GM21360 (cell line): ENCODE measurements at regions not wholly inside any gene's neighbourhood (a gene's known extent, or its start where the extent isn't known, plus 50 kb on each side); places are given as distances from the start of the nearest gene placed in this dataset.

Experiments used
- ATAC-seq: cut with Tn5 transposase; IDR thresholded peaks from one replicate; pipeline ENCODE4 v1.9.1; 2021; ENCODE audit warnings: mild to moderate bottlenecking, moderate library complexity; ENCODE audit not compliant: unreplicated experiment

DNA sequence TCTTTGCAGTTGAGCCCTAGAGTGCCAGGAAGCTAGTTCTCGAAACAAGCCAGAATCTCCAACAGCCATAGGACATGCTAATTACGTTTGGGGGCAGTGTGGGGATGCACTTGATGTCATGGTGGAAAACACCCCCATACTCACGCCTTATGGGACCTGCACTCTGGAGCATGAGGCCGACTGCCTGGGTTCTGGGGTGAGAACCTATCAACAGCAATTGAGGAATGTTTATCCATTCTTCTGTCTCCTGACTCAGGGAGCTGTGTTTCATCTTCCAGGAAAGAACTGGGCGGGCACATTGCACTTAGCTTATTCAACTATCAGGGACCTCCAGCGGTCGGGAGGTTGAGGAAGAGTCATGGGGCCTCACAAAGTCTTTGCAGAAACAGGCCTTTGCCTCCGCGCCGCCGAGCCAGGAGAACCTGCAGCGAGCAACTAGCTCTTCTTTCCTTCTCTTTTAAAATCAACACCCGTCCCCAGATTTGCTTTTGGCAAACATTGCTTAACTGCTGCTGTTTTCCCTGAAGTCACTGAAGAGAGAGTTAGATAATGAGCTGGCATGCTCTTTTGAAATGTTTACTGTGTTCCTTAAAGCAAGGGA lies 226.1 kb upstream of the DIO3 start:
- no peak for ATAC-seq

DNA sequence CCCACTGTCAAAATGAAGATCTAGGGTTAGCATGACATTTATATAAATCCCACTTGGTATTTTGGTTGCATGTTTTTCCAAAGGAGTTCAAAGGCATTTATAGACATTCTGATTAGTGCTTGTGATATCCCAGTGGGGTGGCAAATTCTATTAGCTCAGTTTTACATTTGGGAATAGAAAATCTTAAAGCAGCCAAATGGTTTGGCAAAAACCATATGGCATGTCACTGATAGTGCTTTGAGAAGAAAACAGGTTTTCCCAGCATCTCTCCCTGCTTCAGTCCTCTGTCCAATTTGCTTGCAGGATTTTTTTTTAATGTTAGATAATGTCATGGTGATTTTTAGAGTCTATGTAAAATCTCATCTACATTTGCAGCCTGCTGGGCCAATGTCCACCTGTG lies 225.1 kb upstream of the DIO3 start:
- ATAC-seq = no peak

DNA sequence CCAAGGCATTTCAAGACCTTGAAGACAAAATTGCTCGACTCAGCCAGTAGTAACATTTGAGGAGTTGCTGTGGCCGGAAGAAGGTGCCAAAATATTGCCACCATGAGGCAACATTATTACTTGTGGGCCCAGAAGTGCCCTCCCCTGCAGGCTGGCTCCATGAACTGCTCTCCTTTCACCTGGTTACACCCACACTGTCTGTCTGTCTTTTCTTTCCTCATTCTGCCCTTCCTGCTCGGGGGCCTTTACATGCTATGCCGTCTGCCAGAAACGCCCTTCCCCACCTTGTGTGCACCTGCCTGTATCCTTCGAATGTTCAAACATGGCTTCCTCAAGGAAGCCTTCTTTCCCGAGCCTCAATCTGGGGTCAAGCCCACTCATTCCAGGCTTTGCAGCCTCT lies 224.2 kb upstream of the DIO3 start:
- ATAC-seq = no peak

DNA sequence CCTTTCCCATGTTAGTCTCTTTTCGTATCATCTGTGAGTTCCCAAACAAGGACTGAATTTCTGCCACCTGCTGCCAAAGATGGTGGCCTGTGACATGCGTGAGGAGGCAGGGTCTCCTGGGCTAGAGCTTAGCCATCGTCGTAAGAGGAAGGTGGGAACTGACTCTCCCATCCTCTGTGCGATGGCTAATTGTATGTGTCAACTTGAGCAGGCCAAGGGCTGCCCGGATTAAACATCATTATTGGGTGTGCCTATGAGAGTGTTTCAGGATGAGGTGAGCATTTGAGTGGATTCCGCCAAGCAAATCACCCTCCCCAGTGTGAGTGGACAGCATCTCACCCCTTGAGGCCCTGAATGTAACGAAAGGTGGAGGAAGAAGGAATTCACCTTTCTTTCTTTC lies 220.7 kb upstream of the DIO3 start:
- ATAC-seq = no peak

DNA sequence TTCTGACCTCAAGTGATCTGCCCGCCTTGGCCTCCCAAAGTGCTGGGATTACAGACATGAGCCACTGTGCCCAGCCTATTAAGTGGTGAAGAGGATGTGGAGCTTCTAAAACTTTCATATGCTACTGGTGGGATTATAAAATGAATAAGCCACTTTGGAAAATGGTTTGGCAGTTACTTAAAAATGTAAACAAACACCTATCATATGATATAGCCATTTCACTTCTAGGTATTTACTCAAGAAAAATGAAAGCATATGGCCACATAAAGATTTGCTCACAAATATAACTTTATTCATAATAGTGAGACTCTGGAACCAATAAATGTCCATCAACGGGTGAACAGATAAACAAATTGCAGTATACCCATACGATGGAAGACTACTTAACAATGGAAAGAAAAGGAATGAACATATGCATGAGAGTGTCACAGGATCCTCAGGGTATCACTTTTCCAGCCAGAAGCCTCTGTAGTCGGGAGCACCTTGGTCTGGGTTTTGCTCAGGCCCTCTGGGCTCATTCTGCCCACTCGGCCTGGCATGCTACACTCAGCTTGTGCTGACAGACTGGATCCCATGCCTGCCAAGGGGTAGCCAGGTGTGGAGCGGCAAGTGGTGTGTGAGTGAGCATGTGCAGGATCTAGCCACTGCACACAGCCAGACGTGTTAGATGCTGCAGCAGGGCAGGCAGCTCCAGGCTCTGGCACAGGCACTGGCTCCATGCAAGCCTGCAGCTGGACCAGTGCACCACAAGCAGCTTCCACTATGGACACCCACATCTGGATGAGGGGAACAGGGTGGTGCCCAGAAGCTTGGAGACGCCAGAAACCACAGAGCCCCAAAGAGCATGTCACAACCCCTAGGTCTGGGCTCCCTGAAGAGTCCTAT lies 213.2 kb upstream of the DIO3 start:
- ATAC-seq = no peak

DNA sequence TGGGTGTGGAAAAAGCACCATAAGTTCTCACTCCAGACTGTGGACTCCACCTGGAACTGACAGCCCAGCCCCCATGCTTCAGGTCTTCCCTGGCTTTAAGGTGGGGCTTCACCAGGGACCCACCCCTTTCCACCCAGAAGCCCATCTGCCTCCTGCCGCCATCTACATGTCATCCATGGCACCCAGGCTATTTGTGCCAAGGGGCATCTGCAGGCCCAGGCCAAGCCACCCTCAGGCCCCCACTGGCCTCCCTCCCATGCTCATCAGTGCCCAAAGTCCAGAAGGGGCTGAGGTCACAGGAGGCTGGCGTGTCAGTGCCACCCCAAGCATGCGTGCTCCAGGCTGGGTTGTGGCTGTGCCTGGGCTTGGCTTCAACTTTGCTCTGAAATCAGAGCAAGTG lies 212.2 kb upstream of the DIO3 start:
- ATAC-seq = no peak

DNA sequence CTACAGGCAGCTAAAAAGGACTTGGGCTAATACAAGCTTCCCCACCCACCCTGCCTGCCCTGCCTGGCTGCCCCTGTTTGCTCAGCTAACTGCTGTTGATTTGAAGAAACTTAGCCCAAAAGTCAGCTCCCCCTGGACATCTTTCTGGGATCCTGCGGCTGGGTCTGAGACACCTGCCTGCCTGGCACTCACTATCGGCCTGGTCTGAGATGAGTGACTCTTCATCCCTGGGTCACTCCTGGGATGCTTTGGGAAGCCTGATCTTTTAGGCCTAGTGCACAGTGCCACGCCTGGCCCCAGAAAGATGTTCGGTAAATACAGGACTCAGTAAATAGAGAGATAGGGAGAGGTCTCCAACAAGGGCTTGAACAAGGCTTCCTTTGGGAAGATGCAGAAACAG lies 211.3 kb upstream of the DIO3 start:
- no peak for ATAC-seq

DNA sequence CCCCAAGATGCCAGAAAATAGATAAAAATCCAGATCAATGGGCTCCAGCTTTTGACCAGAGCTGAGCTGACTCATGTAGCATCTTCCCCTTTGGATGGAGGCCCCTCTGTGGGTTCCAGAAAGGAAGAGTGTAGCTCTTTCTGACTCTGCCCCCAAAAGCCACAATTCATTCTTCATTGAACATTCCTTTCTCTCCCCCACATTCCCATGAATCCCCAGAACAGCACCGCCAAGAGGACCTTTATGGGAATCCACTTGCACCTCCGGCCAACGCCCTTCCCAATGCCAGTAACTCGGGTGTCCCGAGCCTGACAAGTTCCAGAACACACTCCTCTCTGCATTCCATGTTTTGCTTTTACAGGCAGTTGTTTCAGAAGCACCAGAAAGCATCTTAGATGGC lies 210.6 kb upstream of the DIO3 start:
- no peak for ATAC-seq

DNA sequence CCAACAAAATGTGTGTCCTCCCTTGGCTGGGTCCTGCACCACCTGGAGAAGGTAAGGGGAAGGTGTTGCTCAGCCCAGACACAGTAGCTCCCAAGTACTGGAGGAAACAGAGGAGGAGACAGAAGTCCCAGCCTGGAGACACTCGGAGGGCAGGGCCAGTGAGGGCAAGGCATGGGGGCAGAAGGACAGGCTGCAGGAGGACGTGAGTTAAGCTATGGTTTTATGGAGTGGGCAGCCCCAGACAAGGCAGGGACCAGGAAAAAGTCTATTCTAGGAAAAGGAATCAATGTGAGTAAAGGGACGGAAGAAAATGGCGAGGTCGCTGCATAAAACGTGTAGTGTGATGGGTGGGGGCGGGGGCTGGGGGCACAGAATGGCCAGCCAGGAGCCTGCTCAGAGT lies 210.1 kb upstream of the DIO3 start:
- no peak for ATAC-seq

DNA sequence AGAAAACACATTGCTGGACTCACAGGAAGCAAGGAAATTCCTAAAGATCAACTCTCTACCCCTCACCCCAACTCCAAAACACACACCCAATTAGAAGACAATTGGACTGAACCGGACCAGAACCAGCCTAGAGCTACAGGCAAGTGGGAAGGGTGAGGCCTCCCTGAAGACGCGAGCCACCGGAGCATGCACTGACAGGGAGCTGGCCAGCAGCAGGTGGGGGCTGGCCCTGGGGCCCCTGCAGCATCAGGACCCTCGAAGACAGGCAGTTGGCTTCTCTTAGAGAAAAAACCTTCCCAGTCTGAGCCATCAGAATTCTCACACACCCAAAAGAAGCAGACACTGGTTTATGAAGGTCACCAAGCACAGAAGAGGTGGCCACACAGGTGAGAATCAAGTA lies 209.5 kb upstream of the DIO3 start:
- ATAC-seq = no peak

DNA sequence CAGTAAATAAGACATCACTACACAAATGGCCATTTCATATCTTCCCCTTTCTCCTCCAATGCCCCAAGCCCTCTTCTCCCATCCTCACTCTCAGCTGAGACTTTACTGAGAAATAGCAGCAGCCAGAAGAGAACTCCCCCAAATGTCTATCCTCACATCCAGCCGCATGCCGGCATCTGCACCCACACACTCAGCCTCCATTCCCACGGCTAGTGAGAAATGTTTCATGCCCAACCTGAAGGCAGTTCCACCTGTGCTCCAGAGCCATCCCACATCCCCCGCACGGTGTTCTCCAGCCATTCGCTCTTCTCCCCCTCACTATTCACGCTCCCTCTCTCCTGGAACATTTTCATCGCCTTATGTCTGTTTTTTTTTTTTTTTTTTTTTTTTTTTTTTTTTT lies 208.7 kb upstream of the DIO3 start:
- no peak for ATAC-seq

DNA sequence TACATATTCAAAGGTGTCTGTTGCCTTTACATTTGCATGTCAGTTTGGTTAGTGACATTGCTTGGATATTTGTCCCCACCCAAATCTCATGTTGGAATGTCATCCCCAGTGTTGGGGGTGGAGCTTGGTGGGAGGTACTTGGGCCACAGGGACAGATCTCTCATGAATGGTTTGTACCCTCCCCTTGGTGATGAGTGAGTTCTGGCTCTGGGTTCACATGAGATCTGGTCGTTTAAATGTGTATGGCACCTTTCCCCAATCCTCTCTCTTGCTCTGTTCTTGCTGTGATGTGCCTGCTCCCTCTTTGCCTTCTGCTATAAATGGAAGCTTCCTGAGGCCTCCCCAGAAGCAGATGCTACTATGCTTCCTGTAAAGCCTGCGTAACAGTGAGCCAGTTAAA lies 207.9 kb upstream of the DIO3 start:
- ATAC-seq = no peak

DNA sequence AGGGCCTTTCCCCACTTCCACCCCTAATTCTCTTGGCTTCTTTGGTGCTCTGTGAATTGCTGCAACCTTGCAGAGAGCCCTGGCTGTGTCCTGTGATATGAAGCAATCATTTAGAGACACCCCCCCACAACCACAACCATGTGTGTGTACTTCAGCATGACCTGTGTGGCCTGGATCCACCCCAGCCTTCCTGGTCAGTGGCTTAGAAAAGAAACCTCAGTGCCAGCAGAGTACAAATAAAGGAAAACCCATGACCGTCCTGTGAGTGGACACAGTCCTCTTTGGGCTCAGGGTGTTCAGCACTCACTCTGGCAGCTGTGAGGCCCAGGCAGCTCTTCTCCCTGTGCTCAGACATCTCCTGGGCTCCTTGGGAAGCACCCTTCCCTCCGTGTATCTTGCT lies 206.6 kb upstream of the DIO3 start:
- ATAC-seq = no peak

DNA sequence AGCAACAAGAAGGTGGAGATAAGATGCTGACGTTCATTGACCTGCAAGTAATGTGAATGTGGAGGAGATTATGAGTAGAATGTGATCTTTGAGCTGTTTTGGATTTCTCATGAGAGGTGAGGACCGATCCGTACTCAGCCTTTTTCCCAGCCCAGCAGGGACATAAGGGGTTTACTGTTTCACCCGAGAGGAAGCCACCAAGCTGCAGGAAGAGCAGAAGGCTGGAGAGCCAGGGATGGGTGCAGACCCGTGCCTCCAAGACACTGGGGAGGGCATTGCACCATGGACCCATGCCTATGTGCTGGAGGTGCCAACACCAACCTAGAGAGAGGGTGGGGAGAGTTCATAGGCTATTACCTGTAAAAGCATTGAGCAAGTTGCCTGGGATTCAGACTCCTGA lies 206.0 kb upstream of the DIO3 start:
- ATAC-seq = no peak

DNA sequence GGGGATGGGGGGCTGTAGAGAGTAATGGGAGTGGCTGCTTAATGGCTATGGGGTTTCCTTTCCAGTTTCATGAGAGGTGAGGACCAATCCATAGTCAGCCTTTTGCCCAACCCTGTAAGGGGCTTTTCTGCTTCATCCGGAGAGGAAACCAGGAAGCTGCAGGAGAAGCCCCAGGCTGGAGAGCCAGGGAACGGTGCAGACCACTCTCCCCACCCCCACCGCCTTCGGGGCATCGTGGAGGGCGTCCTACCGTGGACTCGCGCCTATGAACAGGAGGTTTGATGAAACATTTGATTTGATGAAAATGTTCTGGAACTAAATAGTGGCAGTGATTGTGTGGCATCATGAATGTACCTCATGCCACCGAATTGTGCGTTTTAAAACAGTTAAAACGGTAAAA lies 204.3 kb upstream of the DIO3 start:
- no peak for ATAC-seq

DNA sequence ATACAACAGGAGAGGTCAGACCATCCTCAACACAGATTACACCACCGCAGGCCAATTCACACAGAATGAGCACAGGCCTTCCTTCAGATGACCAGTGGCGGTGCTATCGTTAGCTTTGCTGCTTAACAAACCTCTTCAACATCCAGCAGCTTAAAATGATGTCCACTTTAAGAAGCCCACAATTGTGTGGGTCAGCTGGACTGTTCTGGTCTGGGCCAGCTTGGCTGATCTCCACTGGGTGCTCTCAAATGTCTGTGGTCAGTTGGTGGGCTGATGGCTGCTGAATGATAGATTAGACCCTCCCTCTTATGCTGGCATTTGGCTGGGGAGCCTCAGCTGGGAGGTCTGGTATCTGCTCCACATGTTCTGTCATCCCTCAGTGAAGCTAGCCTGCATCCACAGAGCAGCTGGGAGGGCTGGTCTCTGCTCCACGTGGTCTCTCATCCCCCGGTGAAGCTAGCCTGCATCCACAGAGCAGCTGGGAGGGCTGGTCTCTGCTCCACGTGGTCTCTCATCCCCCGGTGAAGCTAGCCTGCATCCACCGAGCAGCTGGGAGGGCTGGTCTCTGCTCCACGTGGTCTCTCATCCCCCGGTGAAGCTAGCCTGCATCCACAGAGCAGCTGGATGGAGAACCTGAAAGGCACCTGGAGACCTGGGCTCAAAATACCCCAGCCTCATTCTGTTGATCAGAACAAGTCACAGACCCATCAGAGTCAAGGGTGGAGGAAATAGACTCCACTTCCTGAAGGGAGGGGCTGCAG lies 203.6 kb upstream of the DIO3 start:
- no peak for ATAC-seq

DNA sequence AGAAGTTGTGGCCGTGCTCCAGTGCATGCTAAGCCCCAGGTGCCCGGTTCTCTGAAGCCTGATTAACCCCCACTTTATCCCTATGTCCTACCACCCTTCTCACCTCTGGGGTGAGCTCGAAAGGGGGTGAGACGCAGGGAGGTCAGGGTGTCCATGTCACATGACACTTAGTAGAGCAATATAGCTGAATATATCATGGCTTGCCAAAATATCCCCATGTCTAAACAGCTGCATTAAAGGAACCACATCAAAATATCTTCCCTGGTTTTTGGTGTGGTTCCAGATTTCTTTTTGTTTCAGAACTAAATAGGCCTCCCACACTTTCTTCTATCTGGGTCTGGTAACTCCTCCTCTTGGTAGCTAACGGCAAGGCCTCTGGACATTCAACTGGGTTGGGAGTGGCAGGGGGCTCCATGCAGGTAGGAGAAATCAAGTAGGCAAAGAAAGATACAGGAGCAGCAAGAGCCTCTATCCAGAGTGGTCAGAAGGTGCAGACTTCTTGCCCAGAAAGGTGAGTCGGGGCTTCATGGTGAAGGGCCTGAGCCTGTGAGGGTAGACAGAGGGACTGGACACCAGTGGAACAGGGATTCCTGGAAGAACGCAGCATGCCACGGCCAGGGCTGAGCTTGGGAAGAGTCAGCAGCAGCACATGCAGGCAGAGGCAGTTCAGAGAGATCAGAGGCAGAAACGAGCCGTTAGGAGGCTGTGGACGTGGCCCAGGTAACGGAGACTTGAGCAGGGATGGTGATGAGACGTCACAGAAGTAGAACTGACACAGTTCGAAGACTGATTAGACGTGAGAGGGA lies 202.8 kb upstream of the DIO3 start:
- ATAC-seq = no peak

DNA sequence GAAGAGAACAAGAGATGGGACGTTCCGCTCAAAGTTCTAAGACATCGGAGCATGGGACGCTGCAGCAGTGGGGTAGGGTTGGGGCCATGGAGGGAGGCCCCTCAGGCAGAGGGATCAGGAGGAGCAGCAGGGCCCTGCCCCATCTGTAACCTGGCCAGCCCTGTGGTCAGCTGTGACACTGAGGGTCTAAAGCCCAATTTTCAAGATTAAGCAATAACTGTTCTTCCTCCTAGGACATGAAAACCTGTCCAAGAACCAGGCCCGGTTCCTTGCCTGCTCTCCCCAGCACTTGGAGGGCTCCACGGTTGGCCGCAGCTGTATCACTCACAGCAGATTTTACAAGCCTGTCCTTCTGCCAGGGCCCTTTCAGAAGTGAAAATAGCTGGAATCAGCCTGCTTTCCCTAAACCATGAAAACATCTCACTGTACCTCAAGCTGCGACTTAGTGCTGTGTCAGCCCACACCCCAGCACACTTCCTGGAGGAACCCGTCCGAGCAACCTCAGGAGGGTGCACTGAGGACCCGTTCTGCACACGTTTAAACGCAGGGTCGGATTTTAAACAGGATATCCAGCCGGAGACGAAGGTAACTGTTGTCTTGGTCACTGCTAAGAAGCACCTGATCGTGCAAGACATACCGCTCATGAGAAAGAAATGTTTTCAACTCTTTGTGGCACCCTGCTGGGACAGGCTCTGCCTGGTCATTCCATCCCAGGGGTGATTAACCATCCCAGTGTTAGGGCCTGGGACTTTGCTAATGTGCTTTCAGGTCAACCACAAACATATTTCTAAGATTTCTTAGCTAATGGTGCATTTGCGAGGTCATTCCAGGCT lies 201.9 kb upstream of the DIO3 start:
- no peak for ATAC-seq

DNA sequence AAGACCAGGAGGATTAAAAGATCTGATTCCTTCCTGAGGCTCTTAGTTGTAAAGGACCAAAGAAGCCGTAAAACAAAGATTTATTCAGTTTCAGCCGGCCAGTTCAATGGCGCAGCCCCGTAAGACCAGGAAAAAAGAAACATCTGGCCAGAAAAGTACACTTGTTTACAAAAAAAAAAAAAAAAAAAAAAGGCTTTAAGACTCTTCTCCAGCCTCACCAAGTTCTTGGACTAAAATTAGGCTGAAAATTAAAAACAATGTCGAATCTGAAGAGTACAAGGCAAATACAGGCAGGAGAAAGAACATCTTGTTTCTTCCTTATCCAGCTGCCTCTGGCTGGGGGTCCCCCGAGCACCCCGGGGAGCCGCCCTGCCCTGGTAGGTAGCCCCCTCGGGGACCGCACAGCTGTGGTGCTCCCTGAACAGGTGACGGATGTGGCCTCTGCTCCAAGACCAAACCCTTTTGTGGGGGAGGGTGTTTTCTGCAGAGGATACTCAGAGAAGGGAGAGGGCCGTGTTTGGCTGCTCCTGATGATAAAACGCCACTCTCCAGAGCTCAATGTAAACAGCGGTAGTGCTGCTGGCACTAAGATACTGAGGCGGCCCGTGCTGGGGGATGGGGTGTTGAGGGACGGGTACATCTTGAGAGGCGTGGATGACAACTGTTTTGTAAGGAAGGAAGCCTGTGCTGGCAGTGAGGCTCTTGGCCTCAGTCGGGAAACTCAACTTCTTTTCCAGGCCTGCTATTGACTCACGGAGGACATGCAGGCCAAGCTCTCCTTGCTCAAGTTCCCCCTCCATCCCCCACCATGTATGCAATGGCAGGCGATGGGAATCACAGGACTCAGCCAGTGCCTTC lies 201.0 kb upstream of the DIO3 start:
- ATAC-seq = no peak
